OCI-M2 (cell line): ENCODE measurements at regions not wholly inside any gene's neighbourhood (a gene's known extent, or its start where the extent isn't known, plus 50 kb on each side); places are given as distances from the start of the nearest gene placed in this dataset.

Experiments used
- DNase-seq: peaks from one replicate; lab custom pipeline; 2025; ENCODE audit not compliant: unreplicated experiment; lab: John Stamatoyannopoulos, UW

DNA sequence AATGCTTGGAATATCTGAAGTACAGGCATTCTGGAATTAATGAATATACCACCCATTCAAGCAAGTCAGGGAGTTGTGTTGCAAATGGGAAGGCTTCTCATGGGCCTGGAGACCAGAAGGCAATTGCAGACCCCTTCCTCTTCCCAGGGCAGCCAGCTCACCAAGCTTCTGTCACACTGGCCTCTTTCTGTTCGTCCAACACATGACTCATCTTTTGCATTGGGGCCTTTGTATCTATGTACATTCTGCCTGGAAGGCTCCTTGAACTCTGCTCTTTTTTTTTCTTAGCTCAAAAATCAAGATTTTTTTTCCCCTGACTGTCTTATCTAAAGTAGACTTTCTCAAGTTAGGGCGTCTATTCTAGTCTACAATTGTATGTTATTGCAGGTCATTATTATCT is 132.9 kb upstream of the MYLIP start:
- peak; percentile 28 for DNase-seq

DNA sequence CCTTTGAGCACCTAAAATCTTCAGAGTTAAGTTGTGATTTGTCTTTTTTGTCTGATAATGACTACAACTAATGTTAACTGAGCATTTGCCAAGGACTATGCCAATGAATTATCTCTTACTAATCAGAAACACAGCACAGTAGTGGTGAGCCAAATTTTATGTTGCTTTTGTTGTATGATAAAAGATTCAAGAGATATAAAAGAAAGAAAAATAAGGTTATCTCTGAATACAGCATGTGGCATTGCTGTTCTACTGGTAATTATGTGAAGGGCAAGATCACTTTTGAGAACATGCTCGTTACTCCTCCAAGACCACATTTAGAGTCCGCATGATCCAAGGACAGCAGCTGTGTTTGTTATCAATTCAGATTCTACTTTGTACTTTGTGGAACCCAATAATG is 133.4 kb upstream of the MYLIP start:
- DNase-seq, result no peak

DNA sequence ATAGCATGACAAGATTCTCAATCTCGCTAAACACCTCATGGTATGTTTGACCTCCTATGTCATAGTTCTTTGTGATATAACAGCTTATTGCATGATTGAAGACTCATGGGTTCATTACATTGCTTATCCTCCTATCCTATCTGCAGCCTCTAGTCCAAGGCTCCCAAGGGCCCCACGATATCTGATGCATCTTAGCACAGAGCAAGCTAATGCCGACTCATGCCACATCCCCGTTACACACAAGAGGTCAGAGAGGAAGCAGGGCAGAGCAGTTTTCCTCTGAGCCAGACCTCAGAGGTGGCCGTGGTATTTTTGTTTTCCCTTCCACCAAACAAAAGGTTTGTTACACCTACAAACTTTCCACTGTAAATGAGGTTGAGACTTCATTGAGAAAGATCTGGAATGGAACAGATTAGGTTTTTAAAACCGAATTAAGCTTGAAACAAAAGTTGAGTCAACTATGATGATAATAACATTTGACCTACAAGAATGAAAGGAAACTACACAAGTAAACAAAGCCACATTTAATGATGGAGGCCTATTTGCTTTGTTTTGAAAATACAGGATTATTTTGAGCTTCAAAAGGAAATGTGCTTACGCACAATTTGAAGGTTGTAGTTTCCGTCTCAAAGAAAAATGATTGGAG is 133.9 kb upstream of the MYLIP start:
- DNase-seq, result no peak

DNA sequence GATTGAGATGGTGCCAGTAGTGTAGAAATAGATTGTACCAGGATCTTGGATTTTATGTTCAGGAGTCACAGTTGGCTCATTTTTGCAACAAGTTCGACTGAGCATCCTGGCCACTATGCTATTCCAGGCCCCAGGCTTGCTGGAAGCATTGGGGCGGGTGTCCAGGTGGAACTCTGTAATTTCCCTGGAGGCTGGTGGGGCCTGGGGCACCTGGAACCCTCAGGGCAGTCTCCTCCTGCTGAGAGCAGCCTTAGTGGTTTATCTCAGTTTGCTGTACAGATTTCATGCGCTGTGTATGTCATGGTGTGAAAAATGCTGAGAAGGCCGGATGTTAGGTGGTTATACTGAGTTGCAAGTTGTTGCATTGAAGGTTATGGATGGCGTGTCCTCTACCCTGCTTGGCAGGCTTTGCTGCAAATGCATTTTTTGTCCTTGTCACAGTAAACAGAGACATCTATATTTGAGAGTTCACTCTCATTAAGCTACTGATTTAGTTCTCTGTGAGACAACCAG is 135.1 kb upstream of the MYLIP start:
- DNase-seq, result no peak

DNA sequence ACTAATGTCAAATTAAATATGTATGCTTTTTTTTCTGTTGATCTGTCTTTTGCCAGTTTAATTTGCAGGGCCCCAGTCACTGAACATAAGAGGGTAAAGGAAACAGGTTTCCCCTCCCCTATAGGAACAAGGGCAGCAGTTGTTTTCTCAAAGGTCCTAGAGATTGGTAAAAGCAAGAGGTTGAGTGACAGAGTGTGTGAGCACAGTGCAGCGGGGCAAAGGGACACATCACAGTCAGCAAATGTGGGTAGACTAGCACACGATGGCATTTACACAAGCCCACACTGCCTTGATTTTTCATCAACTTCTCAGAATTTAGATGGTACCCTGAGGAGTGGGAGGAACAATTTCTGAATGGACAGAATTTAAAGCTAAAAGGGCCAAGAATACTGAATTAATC is 138.7 kb upstream of the MYLIP start:
- DNase-seq, result no peak

DNA sequence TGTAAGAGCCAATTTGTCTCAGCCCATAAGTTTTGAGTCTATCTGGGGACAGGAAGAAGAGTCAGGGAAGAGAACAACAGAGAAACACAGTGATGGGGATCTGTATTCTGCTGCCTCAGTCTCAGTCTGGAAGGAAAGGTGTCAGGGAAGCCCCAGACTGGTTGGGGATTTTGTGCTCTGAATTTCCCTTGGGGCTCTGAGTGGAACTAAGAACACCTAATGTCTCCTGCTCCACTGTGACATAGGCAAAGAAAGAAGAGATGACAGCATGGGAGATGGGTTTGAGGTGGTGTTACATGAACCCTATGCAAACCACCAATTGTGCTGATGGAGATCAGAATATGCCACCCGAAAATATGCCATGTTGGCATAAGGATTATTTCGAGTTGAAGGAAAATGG is 139.5 kb upstream of the MYLIP start:
- no peak for DNase-seq

DNA sequence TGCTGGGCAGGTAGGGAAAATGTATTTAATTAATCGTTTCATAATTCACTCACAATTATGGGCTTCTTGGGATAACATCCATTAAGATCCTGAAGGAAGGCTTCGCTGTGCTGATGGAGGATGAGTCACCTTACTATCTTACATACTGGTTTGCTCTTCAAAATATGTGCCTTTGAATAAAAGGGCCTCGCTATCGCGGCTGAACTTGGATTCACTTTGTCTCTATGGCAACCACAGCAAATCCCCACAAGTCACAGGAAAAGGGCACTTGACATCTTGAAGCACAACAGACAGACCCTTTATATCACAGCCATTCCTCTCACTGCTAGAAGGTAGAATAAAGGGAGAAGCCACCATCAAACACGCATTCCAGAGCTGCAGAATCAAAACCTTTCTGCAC is 141.3 kb upstream of the MYLIP start:
- DNase-seq, result no peak

DNA sequence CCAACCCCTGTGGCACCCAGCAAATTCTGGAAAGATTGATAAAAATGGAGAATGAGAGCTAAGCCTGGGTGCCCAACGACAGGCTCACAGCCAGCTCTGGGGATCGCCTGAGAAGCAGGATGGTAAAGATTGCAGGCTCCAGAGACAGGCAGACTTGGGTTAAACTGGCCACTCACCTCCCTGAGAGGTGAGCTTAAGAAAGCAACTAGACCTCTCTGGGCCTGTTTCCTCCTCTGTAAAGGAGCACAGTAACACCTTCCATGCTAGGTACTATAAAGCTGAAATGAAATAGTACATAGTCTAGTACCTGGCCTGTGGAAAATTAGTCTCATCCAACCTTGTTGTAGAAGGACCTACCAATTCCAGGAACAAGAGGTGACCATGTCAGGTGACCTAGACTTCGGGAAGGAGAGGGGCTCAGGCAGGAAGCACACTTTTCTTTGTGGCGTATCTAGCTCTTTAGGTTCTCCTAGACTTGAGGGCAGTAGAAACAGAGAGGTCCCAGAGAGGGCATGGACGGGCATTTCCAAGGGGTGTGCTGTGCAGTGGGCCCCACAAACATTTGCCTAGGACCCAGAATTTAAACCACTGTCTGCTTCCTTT is 142.8 kb upstream of the MYLIP start:
- DNase-seq, result no peak

DNA sequence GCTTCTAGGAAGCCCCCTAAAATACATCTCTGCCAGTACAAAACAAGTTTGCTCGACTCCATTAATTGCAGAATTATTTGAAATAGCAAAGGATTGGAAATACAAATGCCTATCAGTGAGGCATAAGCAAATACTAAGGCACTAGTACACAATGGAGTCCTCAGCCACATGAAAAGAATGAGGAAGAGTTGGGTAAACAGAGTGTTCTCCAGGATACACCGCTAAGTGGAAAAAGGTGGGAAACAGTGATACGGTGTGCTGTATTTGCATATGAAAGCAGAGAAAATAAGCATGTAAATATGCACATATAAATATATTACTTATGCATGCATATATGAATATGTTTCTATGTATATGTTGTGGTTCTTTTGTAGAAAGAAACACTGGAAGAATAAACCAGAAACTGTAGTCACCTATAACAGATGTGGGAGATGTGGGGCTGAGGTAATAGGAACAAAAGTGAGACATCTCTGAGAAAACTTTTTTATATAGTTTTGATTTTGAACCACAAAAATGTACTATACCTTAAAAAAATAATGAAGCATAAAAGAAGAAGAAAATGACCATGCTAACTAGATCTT is 143.4 kb upstream of the MYLIP start:
- no peak for DNase-seq

DNA sequence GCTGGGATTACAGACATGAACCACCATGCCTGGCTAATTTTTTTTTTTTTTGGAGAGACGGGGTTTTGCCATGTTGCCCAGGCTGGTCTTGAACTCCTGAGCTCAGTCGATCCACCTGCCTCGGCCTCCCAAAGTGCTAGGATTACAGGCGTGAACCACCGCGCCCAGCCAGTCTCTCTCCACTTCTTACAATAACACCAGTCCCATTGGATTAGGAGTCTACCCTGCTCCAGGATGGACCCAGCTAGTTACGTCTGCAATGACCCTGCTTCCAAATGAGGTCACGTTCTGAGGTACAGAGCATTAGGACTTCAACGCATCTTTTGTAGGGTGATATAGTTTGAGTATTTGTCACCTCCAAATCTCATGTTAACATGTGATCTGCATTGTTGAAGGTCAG is 146.9 kb upstream of the MYLIP start:
- DNase-seq, result no peak

DNA sequence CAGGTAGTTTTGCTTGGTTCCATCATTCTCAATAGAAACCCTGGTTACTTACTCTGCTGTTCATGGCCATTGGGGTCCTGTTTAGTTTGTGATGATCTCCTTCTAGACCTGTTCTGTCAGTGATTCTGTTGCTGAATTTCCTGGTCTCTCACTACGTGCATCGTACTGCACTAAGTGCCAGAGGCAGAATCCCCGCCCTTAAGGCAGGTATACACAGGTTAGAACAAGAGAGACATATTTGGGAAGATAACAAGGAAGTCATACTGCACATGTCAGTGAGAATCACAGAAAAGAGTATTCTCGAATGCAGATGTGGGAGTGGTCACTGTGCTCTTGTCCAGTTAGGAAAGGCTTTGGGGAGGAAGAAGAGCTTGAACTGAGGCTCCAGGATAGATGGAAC is 148.1 kb upstream of the MYLIP start:
- DNase-seq, result no peak

DNA sequence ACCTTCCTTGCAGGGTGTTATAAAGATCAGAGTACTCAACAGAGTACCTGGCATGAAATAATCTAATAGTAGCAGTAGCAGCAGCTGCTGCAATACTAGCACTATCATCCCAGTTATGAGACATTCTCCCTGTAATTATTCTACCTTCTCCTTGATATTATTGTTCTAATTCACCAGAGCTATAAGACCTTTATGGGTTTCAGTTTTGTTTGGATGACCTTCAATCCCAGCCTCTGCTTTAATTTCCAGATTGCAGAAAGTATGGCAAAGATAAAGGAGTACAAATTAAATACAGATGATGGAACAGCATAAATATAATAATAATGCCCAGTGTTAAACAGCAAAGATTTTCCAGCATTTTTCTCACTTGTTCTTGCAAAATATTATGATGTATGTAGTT is 150.5 kb upstream of the MYLIP start:
- DNase-seq, result no peak

DNA sequence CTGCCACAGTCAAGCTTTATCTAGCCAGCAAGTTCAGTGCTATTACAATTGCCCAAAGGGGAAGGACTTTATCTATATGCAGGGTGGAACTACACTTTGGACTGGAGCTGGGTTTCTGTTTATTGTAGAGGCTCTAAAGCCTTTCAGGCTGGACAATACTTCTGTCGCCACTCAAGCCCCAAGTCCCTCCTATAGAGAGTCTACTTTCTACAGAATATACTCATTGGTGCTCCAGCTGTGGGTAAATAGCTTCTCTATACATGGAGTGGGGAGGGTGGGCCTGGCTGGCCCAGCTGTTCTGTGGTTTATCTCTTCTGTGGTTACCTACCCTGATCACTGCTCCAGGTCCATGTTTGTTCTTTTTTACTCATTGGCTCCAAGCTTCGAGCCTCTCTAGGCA is 151.8 kb upstream of the MYLIP start:
- peak; percentile 74 for DNase-seq

DNA sequence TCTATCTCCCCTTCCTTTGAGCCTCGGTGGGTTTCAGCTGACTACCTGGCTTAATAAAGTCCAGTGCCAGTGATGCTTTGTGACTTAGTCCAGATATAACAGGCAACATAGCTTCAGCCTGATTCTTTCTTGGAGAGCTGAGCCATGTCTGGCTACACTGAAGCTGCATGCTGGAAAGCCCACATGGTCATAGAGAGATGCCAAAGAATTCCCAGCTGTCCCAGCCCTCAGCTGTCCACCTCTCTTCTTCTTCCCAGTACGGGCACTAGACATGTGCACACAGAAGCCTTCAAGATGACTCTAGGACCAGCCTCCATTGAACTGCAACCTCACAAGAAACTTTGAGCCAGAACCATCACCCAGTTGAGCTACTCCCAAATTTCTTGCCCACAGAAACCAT is 154.1 kb upstream of the MYLIP start:
- DNase-seq, result no peak

DNA sequence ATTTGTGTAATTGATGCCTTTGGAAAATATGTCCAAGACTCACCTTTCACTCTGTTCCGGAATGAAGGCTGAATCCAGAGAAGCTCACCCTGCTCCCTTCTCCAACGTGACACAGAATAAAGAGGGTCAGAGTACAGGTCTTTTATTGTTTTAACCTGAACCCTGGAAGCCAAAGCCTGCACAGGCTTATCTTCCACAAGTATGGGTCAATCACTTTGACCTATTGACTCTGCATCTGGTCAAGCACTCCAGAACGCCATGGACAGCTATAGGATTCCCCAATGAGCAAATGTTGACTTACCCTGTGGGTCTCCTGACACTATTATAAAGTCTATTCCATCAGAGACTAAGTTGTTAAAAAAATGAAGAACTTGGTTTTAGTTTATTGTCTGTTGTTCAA is 158.4 kb upstream of the MYLIP start:
- no peak for DNase-seq

DNA sequence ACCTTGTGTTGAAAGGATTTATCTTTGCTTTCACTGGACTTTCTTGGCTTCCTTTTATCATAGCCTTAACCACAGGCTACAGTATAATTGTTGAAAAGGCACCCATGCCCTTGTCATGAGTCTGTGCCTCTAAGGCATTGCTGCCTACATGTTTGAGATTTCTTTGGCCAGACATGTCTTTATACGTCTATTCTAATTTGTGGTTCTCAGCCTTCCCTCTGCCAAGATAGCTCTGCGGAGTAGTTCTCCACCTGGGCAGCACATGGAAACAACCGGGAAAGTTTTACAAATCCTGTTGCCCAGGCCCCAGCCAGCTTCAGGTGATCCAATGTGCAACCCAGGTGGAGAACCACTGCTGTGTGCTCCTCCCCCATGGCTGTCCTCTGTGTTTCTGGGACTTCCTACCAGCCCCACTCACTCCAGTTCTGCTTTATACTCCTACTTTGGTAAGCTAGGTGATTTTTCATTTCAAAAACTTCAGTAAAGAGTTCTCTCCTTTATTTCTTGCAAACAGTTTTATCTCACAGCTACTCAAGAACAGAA is 159.6 kb upstream of the MYLIP start:
- DNase-seq, result no peak

DNA sequence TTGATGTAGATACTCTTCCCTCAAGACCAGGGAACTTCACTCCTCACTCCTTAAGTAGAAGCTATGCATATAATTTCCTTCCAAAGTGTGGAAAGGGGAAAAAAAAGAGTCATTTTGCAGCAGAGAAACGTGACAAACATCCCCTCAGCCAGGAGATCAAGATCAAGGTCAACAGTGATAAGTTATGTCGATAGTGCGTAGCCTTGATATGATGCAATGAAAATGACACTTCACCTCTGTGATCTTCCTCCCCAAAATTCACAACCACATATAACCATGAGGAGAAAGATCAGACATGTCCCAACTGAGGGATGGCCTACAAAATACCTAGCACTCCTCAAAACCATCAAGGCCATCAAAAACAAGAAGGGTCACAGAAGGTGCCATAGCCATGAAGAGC is 160.4 kb upstream of the MYLIP start:
- no peak for DNase-seq

DNA sequence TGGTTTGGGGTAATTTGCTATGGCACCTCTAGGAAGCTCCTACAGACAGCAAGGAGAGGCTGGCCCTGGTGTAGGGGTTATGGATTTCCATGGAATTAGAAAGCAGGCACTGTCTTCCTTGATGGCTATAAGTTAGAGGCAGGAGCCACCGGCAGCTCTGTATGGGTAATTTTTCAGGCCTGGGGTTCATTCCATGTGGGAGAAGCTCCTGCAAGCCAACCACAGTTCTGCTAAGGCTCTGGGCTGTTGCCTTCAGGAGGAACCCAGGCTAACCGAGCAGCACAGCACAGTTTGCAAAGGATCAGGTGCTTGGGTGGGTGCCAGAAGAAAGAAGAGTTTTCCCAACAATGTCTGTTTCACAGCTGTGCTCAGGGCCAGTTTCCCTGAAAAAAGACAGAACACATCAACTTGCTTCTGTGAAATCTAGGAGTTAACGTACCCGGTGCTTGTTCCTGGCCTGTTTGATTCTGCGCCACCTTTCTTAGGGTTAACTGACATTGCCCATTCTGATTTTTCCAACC is 162.8 kb upstream of the MYLIP start:
- DNase-seq, result no peak

DNA sequence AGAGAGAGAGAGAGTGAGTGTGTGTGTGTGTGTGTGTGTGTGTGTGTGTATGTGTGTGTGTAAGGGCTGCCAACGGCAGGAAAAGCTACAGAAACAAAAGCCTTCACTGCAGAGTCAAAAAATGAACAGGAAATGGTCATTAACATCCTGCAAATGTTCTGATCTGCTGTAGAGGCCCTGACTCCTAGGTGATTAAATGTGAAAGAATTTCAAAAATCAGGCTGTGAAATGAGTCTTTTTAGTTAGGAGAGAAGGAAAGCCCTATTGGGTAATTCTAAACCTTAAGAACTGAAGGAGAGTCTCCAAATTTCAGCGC is 166.5 kb upstream of the MYLIP start:
- DNase-seq, result no peak

DNA sequence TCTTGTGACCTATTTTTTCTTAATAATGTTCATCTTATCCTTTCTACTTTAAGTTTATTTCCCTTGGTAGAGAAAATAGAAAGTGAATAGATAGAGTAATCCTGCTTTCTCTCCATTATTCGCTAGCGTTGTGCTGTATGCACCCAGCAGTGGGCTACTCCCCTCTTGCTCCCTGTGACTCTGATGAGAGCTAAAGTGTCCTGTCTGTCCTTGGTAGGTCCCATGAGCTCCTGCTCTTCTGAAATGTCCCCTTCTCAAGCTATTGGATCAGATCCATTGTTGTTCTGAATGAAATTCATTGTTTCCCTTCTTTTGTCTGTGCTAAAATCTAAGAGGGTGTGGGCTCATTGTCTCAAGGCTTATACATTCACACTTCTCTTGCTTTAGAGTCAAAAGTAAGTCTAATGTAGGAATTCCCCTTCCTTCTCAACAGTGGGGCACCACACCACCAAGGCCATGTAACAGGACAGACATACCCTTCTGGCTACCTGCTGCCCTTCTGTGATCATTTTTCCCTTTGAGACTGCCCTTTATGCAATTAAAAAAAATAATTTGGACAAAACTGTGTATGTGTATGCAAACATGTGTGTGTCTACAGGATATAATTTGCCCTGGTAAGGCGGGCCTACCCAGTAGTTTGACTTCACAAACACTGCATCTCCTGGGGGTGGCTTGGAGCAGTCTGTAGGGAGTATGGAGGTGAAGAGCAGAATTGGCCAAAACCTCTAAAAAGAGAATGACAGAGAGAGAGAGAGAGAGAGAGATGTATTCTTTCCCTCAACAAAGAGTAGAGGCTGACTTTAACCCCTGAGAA is 167.0 kb upstream of the MYLIP start:
- no peak for DNase-seq
